WTC11 (cell line): ENCODE measurements at regions not wholly inside any gene's neighbourhood (a gene's known extent, or its start where the extent isn't known, plus 50 kb on each side); places are given as distances from the start of the nearest gene placed in this dataset.

Source experiments
- CTCF ChIP-seq: fragments of 200-600 bp; IDR thresholded peaks from 2 replicates; pipeline ENCODE4 v1.8.0; 2022; ENCODE audit warnings: antibody characterized with exemption
- ELF4 ChIP-seq: sonication (generic); formaldehyde crosslinking; IDR thresholded peaks from 2 replicates; pipeline ENCODE4 v1.8.1; 2022; ENCODE audit warnings: low read depth, mild to moderate bottlenecking, moderate library complexity, missing genetic modification reagents
- ESRRA ChIP-seq: sonication (generic); formaldehyde crosslinking; IDR thresholded peaks from 2 replicates; pipeline ENCODE4 v1.8.1; 2022; ENCODE audit warnings: mild to moderate bottlenecking, missing genetic modification reagents, borderline replicate concordance
- FOXJ3 ChIP-seq: sonication (generic); formaldehyde crosslinking; IDR thresholded peaks from 2 replicates; pipeline ENCODE4 v1.9.0; 2021; ENCODE audit warnings: missing genetic modification reagents, mild to moderate bottlenecking, borderline replicate concordance
- FOXK1 ChIP-seq: sonication (generic); formaldehyde crosslinking; IDR thresholded peaks from 2 replicates; pipeline ENCODE4 v1.8.0; 2022; ENCODE audit warnings: mild to moderate bottlenecking, moderate library complexity, missing genetic modification reagents
- FOXP4 ChIP-seq: sonication (generic); formaldehyde crosslinking; IDR thresholded peaks from 2 replicates; pipeline ENCODE4 v1.8.0; 2022; ENCODE audit warnings: mild to moderate bottlenecking, missing genetic modification reagents
- NR3C1 ChIP-seq: sonication (generic); formaldehyde crosslinking; conservative IDR thresholded peaks from 2 replicates; pipeline ENCODE4 v1.8.1; 2023; ENCODE audit warnings: low read depth, mild to moderate bottlenecking, missing genetic modification reagents
- TEAD1 ChIP-seq: sonication (generic); formaldehyde crosslinking; IDR thresholded peaks from 2 replicates; pipeline ENCODE4 v1.8.0; 2022; ENCODE audit warnings: mild to moderate bottlenecking, missing genetic modification reagents
- TF ChIP-seq, protein P1 (sequence below): sonication (generic); formaldehyde crosslinking; IDR thresholded peaks from 2 replicates; pipeline ENCODE4 v1.8.1; 2023; ENCODE audit warnings: mild to moderate bottlenecking, moderate library complexity, missing genetic modification reagents

GRCh38 chr22:47944941-47945340, 1182.5 kb downstream of the TBC1D22A start:
- TF ChIP-seq ESRRA (no peak), ELF4 (CRISPR knock-in tag) (no peak), FOXJ3 (CRISPR knock-in tag) (no peak), CTCF (no peak), FOXP4 (CRISPR knock-in tag) (no peak), NR3C1 (CRISPR knock-in tag) (no peak), TEAD1 (CRISPR knock-in tag) (no peak), FOXK1 (CRISPR knock-in tag) (no peak)
- TF ChIP-seq, protein P1, sequence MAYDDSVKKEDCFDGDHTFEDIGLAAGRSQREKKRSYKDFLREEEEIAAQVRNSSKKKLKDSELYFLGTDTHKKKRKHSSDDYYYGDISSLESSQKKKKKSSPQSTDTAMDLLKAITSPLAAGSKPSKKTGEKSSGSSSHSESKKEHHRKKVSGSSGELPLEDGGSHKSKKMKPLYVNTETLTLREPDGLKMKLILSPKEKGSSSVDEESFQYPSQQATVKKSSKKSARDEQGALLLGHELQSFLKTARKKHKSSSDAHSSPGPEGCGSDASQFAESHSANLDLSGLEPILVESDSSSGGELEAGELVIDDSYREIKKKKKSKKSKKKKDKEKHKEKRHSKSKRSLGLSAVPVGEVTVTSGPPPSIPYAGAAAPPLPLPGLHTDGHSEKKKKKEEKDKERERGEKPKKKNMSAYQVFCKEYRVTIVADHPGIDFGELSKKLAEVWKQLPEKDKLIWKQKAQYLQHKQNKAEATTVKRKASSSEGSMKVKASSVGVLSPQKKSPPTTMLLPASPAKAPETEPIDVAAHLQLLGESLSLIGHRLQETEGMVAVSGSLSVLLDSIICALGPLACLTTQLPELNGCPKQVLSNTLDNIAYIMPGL (CRISPR knock-in tag): no peak
